Frontal cortex (tissue), 3 donors: ENCODE measurements at regions not wholly inside any gene's neighbourhood (a gene's known extent, or its start where the extent isn't known, plus 50 kb on each side); places are given as distances from the start of the nearest gene placed in this dataset.

Experiments used
- DNase-seq, 2 donors: peaks; one replicate each; pipeline ENCODE4 v3.0.0; 2012; ENCODE audit warnings: low spot score in 2 of 2
- FAIRE-seq: peaks from 2 replicates; lab custom pipeline; 2012; peaks lifted over from hg19 to GRCh38; lab: Jason Lieb, UNC
- donor health status: control.
- donor health status: control.
- donor health status: control.

GRCh38 chr10:61840403-61840802 is 61.1 kb upstream of the ARID5B start:
- no peak for FAIRE-seq
- DNase-seq: no peak

GRCh38 chr10:61841338-61841875 is 60.1 kb upstream of the ARID5B start:
- no peak for DNase-seq
- no peak for FAIRE-seq

GRCh38 chr10:61842755-61843497 is 58.6 kb upstream of the ARID5B start:
- no peak for FAIRE-seq

GRCh38 chr10:61844116-61844822 is 57.2 kb upstream of the ARID5B start:
- DNase-seq: no peak
- FAIRE-seq: no peak

More at GRCh38 chr10:61842755-61843497, 58.6 kb upstream of the ARID5B start:
- no peak for DNase-seq

GRCh38 chr10:61845196-61845949 is 56.1 kb upstream of the ARID5B start:
- FAIRE-seq (no peak), DNase-seq (no peak)

- DNase-seq (no peak), FAIRE-seq (no peak)
Measured at GRCh38 chr10:61845950-61846268, 55.6 kb upstream of the ARID5B start.

- no peak for FAIRE-seq
- no peak for DNase-seq
Measured at GRCh38 chr10:61846370-61847031, 55.0 kb upstream of the ARID5B start.

- DNase-seq (no peak), FAIRE-seq (no peak)
Measured at GRCh38 chr10:61847087-61847486, 54.4 kb upstream of the ARID5B start.

GRCh38 chr10:61847640-61848039 is 53.9 kb upstream of the ARID5B start:
- DNase-seq (no peak), FAIRE-seq (no peak)

- no peak for DNase-seq
- no peak for FAIRE-seq
Measured at GRCh38 chr10:61850376-61850775, 51.1 kb upstream of the ARID5B start.
